IPS-18a (cell line): ENCODE measurements at regions not wholly inside any gene's neighbourhood (a gene's known extent, or its start where the extent isn't known, plus 50 kb on each side); places are given as distances from the start of the nearest gene placed in this dataset.

Experiments
- H3K27ac ChIP-seq: one replicate; pipeline ENCODE4 v1.5.1; 2013; ENCODE audit warnings: low read length
- H3K27me3 ChIP-seq: one replicate; pipeline ENCODE4 v1.6.1; 2013; ENCODE audit warnings: mild to moderate bottlenecking, low read length; ENCODE audit not compliant: control insufficient read depth, insufficient read depth
- H3K36me3 ChIP-seq: one replicate; pipeline ENCODE4 v1.6.1; 2013; ENCODE audit warnings: low read depth, low read length; ENCODE audit not compliant: control insufficient read depth
- H3K4me1 ChIP-seq: one replicate; pipeline ENCODE4 v1.6.1; 2013; ENCODE audit warnings: low read depth, low read length; ENCODE audit not compliant: control insufficient read depth
- H3K4me3 ChIP-seq: one replicate; pipeline ENCODE4 v1.5.1; 2013; ENCODE audit warnings: low read length
- H3K9ac ChIP-seq: one replicate; pipeline ENCODE4 v1.6.1; 2013; ENCODE audit warnings: mild to moderate bottlenecking, low read length, moderate library complexity
- H3K9me3 ChIP-seq: one replicate; pipeline ENCODE4 v1.6.1; 2013; ENCODE audit warnings: low read depth, low read length; ENCODE audit not compliant: control insufficient read depth

GRCh38 chr3:154061001-154061370, 60.2 kb upstream of the ARHGEF26 start:
- H3K36me3 ChIP-seq: no peaks in the 10 kb centered on the region
- no peaks in the 10 kb centered on the region for H3K9me3 ChIP-seq
- H3K4me3 ChIP-seq: no peak overlapping the region
- no peaks in the 10 kb centered on the region for H3K27me3 ChIP-seq
- H3K4me1 ChIP-seq: peaks cover 28% of the 10 kb centered on the region
- H3K9ac ChIP-seq: peak overlapping the region; percentile 30
- peak overlapping the region; percentile 9 for H3K27ac ChIP-seq

- Histone ChIP-seq H3K4me3 (no peak overlapping the region), H3K9me3 (no peaks in the 10 kb centered on the region), H3K4me1 (peaks cover 18% of the 10 kb centered on the region), H3K27me3 (no peaks in the 10 kb centered on the region), H3K27ac (no peak overlapping the region), H3K36me3 (no peaks in the 10 kb centered on the region), H3K9ac (no peak overlapping the region)
These were observed 58.7 kb upstream of the ARHGEF26 start for GRCh38 chr3:154062513-154062912.

GRCh38 chr3:154071146-154071545, 50.0 kb upstream of the ARHGEF26 start:
- Histone ChIP-seq H3K9me3 (no peaks in the 10 kb centered on the region), H3K36me3 (no peaks in the 10 kb centered on the region), H3K27ac (no peak overlapping the region), H3K9ac (no peak overlapping the region), H3K27me3 (no peaks in the 10 kb centered on the region), H3K4me1 (no peaks in the 10 kb centered on the region), H3K4me3 (no peak overlapping the region)
